GM18505 (cell line): ENCODE measurements at regions not wholly inside any gene's neighbourhood (a gene's known extent, or its start where the extent isn't known, plus 50 kb on each side); places are given as distances from the start of the nearest gene placed in this dataset.
"Not testable (repeated sequence)": the region's sequence is repeated elsewhere in the genome, so short reads cannot be mapped to it uniquely, and the experiment has no call there.

Source experiments
- ATAC-seq: cut with Tn5 transposase; IDR thresholded peaks from one replicate; pipeline ENCODE4 v1.9.1; 2021; ENCODE audit not compliant: unreplicated experiment
- POLR2A ChIP-seq: IDR thresholded peaks from 4 replicates; pipeline ENCODE4 v1.6.1; 2011; ENCODE audit warnings: borderline replicate concordance; ENCODE audit not compliant: insufficient read depth, insufficient read length; ENCODE audit errors: extremely low read depth

GRCh38 chr13:63774133-63774532, 2358.5 kb upstream of the PCDH20 start:
- TF ChIP-seq POLR2A: no peak
- no peak for ATAC-seq

DNA sequence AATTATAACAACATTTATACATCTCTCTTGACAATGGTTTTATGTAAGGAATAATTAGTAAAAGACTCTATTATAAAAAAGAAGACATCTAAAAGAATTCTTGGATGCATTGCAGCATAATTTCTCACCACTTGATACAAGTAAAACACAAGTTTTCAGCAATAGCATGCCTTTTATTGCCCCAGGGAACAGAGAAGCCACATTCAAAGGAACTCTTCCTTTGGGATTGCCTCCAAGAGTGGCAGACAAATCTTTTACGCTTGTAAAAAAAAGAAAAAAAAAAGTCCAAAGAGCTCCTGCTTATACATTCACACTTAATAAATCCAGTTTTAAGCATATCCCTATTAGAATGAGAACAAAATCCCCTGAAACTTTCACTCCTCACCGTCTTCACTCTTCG, 2357.8 kb upstream of the PCDH20 start:
- no peak for TF ChIP-seq POLR2A
- no peak for ATAC-seq

DNA sequence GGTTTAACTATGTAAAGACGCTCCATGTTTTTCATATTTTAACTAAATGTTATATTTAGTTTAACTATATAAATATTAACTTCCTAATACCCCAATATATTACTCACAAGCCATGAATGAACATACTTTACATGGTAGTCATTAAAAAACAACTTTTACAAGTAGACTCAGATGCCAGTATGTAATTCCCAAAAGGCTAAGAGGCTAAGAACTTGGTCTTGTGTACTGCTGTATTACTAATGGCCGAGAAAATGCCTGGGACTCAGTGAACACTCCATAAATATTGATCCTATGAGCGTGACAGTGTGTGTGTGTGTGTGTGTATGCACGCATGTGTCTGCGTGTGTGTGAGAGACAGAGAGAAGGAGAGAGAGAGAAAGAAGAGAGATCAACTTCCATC, 2342.0 kb upstream of the PCDH20 start:
- not testable (repeated sequence) for ATAC-seq

GRCh38 chr13:63749857-63750256, 2334.2 kb upstream of the PCDH20 start:
- not testable (repeated sequence) for ATAC-seq

GRCh38 chr13:63741814-63742101, 2326.1 kb upstream of the PCDH20 start:
- ATAC-seq: not testable (repeated sequence)

- ATAC-seq: no peak
- TF ChIP-seq POLR2A: no peak
Observed at GRCh38 chr13:63741029-63741813, 2325.6 kb upstream of the PCDH20 start.

DNA sequence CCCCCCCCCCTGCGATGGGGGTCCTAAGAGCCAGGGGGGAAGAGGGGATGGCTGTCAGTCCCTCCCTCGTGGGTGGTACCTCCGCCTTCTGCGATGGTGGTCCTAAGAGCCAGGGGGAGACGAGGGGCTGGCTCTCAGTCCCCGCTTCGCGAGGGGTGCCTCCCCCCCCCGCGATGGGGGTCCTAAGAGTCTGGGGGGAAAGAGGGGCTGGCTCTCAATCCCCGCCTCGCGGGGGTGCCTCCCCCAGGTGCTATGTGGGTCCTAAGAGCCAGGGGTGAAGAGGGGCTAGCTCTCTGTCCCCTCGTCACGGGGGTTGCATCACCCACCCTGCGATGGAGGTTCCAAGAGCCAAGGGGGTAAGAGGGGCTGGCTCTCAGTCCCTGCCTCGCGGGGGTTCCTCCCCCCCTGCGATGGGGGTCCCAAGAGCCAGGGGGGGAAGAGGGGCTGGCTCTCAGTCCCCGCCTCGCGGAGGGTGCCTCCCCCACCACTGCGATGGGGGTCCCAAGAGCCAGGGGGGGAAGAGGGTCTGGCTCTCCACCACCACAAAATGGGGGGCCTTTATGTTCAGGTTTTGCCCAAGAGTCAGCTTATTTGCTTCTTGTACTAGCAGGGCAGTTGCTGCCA, 2323.6 kb upstream of the PCDH20 start:
- not testable (repeated sequence) for ATAC-seq

GRCh38 chr13:63737418-63737817, 2321.8 kb upstream of the PCDH20 start:
- ATAC-seq: no peak
- no peak for TF ChIP-seq POLR2A

DNA sequence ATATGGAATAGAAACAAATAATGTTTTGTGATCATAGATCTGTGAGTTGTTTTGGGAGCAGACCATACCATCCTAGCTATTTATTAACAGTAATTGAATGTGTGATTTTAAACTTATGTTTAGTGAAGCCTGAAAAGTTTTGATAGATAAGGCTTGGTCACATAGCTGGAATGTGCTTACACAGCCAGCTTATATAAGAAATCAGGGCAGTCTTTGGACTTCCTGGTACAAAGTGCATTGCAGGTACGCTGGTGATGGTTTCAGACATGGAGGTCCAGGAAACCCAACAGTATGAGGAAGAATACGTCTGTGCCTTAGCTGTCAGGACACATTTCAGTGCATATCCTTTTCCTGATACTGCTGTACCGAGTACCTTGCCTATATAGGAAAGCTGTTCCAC, 2316.2 kb upstream of the PCDH20 start:
- no peak for ATAC-seq
- no peak for TF ChIP-seq POLR2A

GRCh38 chr13:63712159-63712558, 2296.5 kb upstream of the PCDH20 start:
- not testable (repeated sequence) for ATAC-seq

DNA sequence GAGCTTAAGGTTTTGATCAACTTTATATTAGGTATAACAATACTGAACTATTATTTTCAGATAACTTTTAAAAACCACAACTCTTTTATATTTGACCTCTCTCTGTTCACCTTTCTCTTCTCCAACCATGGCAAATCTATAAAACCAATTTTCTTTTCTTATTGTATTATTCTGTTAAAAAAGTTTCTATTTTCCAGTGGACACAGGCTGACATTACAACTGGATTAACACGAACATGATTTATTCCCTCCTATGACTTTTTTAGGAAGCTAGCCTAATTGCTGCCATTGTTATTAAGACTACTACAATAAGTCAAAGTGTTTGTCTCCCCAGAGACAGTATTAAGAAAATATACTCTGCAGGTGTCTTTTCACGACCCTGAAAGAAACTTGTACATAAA, 2291.1 kb upstream of the PCDH20 start:
- ATAC-seq: no peak
- TF ChIP-seq POLR2A: no peak

DNA sequence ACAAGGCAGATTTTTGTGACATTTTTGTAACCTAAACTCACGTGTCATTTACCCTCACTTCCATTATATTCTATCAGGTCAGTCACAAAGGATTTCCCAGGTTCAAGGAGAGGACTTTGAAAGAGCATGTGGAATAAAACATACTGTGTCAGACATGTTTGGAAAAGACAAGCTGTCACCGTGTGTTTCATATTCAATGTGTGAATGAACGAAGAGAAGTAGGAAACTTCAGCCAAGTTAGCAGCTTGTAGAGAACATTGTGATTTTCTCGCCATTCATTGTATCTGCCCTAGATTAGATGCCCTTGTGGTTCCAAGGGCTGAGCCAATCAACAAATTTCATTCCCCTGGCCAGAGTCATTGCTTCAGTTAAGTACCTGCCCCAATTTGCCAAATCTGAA, 2288.9 kb upstream of the PCDH20 start:
- TF ChIP-seq POLR2A: no peak
- no peak for ATAC-seq

GRCh38 chr13:63700350-63700749, 2284.7 kb upstream of the PCDH20 start:
- ATAC-seq: no peak
- no peak for TF ChIP-seq POLR2A

DNA sequence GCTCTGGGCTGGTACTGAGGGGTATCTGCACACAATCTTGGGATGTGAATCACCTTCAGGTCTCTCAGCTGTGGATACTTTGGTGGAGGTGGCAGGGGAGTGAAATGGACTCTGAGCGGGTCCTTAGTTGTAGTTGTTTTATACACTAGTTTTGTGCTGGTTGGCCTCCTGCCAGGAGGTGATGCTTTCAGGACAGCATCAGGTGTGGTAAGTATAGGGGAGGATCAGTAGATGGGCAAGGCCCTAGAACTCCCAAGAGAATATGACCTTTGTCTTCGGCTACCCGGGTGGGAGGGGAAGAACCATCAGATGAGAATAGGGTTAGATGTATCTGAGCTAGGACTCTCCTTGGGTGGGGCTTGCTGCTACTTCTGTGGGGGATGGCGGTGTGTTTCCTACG, 2284.3 kb upstream of the PCDH20 start:
- no peak for ATAC-seq

DNA sequence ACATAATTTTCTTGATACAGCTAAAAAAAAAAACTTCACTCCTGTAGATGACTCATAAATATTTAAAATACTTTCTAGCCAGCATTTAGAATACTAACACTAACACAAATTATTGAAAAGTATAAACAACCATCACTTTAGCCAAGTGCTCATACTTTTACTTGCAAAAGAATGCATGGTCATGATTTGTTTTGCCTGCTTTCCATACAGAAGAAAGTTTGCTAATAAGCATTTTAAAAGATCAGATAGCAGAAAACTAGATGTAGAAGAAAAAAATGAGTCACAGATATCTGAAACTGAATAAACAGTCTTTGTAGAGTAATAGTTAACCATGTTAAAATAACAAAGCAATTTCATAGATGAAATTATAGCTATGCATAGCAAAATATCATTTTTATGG, 2280.4 kb upstream of the PCDH20 start:
- ATAC-seq: no peak
- TF ChIP-seq POLR2A: no peak

More for the DNA sequence above, 2284.3 kb upstream of the PCDH20 start:
- no peak for TF ChIP-seq POLR2A

DNA sequence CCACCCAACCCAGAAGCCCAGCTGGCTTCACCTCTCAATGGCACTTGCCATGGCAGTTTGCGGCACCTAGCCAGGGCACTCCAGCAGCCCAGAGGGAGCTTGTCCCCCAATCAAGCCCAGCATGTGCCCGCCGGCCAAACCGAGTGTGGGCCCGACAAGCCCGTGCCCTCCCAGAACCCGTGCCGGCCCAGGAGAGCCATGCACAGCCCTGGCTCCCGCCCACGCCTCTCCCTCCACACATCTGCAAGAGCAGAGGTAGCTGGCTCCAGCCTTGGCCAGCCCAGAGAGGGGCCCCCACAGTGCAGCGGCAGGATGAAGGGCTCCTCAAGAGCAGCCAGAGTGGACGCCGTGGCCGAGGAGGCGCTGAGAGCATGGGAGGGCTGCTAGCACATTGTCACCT, 2278.0 kb upstream of the PCDH20 start:
- TF ChIP-seq POLR2A: no peak
- no peak for ATAC-seq

- ATAC-seq: no peak
Observed at GRCh38 chr13:63691474-63691873, 2275.8 kb upstream of the PCDH20 start.

More at GRCh38 chr13:63691474-63691873, 2275.8 kb upstream of the PCDH20 start:
- TF ChIP-seq POLR2A: no peak
